Breast epithelium (tissue), 3 donors: ENCODE measurements at regions not wholly inside any gene's neighbourhood (a gene's known extent, or its start where the extent isn't known, plus 50 kb on each side); places are given as distances from the start of the nearest gene placed in this dataset.

Experiments used
- POLR2A ChIP-seq: fragments of 450-650 bp; IDR thresholded peaks from one replicate; pipeline ENCODE4 v1.6.1; 2016; ENCODE audit warnings: antibody characterized with exemption, mild to moderate bottlenecking, moderate library complexity
- POLR2AphosphoS5 ChIP-seq, 3 donors: sonication (generic); formaldehyde crosslinking; IDR thresholded peaks; one replicate each; pipeline ENCODE4 v1.6.1; 2017; ENCODE audit warnings: antibody characterized with exemption in 3 of 3
- TF ChIP-seq, protein P1 (sequence below), 3 donors: fragments of 450-650 bp; IDR thresholded peaks; one replicate each; pipeline ENCODE4 v1.5.1; 2016 to 2017; ENCODE audit warnings: antibody characterized with exemption in 3 of 3, mild to moderate bottlenecking in 3 of 3, moderate library complexity in 3 of 3

DNA sequence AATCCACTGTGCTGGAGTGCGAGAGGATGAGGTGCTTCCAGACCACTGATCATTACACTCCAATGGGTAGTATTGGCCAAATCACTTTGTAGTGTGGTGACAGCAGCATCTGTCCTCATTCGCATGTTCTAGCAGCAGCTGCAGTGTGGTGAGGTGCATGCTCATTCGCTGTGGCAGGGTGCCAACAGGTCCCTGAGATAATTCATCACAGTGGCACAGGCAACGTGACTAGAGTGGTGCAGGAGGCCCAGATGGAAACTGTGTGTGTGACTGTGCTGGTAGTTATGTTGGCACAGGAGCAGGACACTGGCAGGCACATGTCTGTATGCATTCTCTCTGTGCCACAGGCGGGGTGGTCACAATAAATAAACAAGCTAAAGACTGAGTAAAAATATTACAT, 329.5 kb upstream of the SYT4 start:
- TF ChIP-seq, protein P1, sequence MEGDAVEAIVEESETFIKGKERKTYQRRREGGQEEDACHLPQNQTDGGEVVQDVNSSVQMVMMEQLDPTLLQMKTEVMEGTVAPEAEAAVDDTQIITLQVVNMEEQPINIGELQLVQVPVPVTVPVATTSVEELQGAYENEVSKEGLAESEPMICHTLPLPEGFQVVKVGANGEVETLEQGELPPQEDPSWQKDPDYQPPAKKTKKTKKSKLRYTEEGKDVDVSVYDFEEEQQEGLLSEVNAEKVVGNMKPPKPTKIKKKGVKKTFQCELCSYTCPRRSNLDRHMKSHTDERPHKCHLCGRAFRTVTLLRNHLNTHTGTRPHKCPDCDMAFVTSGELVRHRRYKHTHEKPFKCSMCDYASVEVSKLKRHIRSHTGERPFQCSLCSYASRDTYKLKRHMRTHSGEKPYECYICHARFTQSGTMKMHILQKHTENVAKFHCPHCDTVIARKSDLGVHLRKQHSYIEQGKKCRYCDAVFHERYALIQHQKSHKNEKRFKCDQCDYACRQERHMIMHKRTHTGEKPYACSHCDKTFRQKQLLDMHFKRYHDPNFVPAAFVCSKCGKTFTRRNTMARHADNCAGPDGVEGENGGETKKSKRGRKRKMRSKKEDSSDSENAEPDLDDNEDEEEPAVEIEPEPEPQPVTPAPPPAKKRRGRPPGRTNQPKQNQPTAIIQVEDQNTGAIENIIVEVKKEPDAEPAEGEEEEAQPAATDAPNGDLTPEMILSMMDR (IDR thresholded peaks at IDR 0.05), result no peak
- no peak for TF ChIP-seq POLR2A
- no peak for TF ChIP-seq POLR2AphosphoS5 (IDR thresholded peaks at IDR 0.05)
